ENCODE measurements at regions not wholly inside any gene's neighbourhood (a gene's known extent, or its start where the extent isn't known, plus 50 kb on each side); places are given as distances from the start of the nearest gene placed in this dataset.

GRCh38 chr2:37425408-37425807 lies 81.0 kb downstream of the QPCT start:
- H3K27me3 ChIP-seq (ENCODE audit: insufficient read depth, low read length), result no peaks in the 10 kb centered on the region; the same call in 1 of the 2 replicates
- H3K4me2 ChIP-seq (ENCODE audit: low read length), result no peak overlapping the region
- no peak for TF ChIP-seq EZH2 (IDR thresholded peaks at IDR 0.05; ENCODE audit: borderline replicate concordance, low read length)
- TF ChIP-seq CTCF (IDR thresholded peaks at IDR 0.05; ENCODE audit: low read length), result no peak
- no peak overlapping the region for H2AFZ ChIP-seq (ENCODE audit: low read length)
- no peak overlapping the region for H3K27ac ChIP-seq (ENCODE audit: low read depth, low read length, poor library complexity, severe bottlenecking)
- no peaks in the 10 kb centered on the region for H3K79me2 ChIP-seq (ENCODE audit: insufficient read depth, low read length)
- no peaks in the 10 kb centered on the region for H3K9me2 ChIP-seq (ENCODE audit: low read depth, low read length)
- H3K9me3 ChIP-seq (ENCODE audit: low read length), result no peaks in the 10 kb centered on the region
- no peaks in the 10 kb centered on the region for H4K20me1 ChIP-seq (ENCODE audit: insufficient read depth, low read length)
- no peaks in the 10 kb centered on the region for H3F3A ChIP-seq (ENCODE audit: insufficient read depth, low read length)
- H3K36me3 ChIP-seq (ENCODE audit: insufficient read depth, low read length), result no peaks in the 10 kb centered on the region
- H3K4me3 ChIP-seq (ENCODE audit: low read depth, low read length, poor library complexity, severe bottlenecking), result no peak overlapping the region
- no peaks in the 10 kb centered on the region for H3K4me1 ChIP-seq (ENCODE audit: insufficient read depth, low read length, severe bottlenecking)
- no peak overlapping the region for H3K9ac ChIP-seq (ENCODE audit: low read length)

- no peak overlapping the region for H2AFZ ChIP-seq (ENCODE audit: low read length)
- no peaks in the 10 kb centered on the region for H3K9me3 ChIP-seq (ENCODE audit: low read length)
- no peaks in the 10 kb centered on the region for H3F3A ChIP-seq (ENCODE audit: insufficient read depth, low read length)
- no peak overlapping the region for H3K9ac ChIP-seq (ENCODE audit: low read length)
- no peaks in the 10 kb centered on the region for H3K4me1 ChIP-seq (ENCODE audit: insufficient read depth, low read length, severe bottlenecking)
- no peaks in the 10 kb centered on the region; the same call in 1 of the 2 replicates for H3K27me3 ChIP-seq (ENCODE audit: insufficient read depth, low read length)
- no peak for TF ChIP-seq CTCF (IDR thresholded peaks at IDR 0.05; ENCODE audit: low read length)
- TF ChIP-seq EZH2 (IDR thresholded peaks at IDR 0.05; ENCODE audit: borderline replicate concordance, low read length), result no peak
- no peak overlapping the region for H3K27ac ChIP-seq (ENCODE audit: low read depth, low read length, poor library complexity, severe bottlenecking)
- no peaks in the 10 kb centered on the region for H3K36me3 ChIP-seq (ENCODE audit: insufficient read depth, low read length)
- no peak overlapping the region for H3K4me2 ChIP-seq (ENCODE audit: low read length)
- H3K4me3 ChIP-seq (ENCODE audit: low read depth, low read length, poor library complexity, severe bottlenecking), result no peak overlapping the region
- no peaks in the 10 kb centered on the region for H3K79me2 ChIP-seq (ENCODE audit: insufficient read depth, low read length)
- H4K20me1 ChIP-seq (ENCODE audit: insufficient read depth, low read length), result no peaks in the 10 kb centered on the region
- no peaks in the 10 kb centered on the region for H3K9me2 ChIP-seq (ENCODE audit: low read depth, low read length)
Observed at GRCh38 chr2:37427241-37427640, 82.8 kb downstream of the QPCT start.

- H3K9me2 ChIP-seq (ENCODE audit: low read depth, low read length), result no peaks in the 10 kb centered on the region
- no peaks in the 10 kb centered on the region for H3F3A ChIP-seq (ENCODE audit: insufficient read depth, low read length)
- no peak overlapping the region for H3K4me2 ChIP-seq (ENCODE audit: low read length)
- no peak overlapping the region for H2AFZ ChIP-seq (ENCODE audit: low read length)
- TF ChIP-seq CTCF (IDR thresholded peaks at IDR 0.05; ENCODE audit: low read length), result no peak
- no peak for TF ChIP-seq EZH2 (IDR thresholded peaks at IDR 0.05; ENCODE audit: borderline replicate concordance, low read length)
- no peaks in the 10 kb centered on the region for H3K36me3 ChIP-seq (ENCODE audit: insufficient read depth, low read length)
- no peaks in the 10 kb centered on the region for H3K9me3 ChIP-seq (ENCODE audit: low read length)
- no peaks in the 10 kb centered on the region for H3K4me1 ChIP-seq (ENCODE audit: insufficient read depth, low read length, severe bottlenecking)
- H4K20me1 ChIP-seq (ENCODE audit: insufficient read depth, low read length), result no peaks in the 10 kb centered on the region
- H3K27me3 ChIP-seq (ENCODE audit: insufficient read depth, low read length), result no peaks in the 10 kb centered on the region
- no peak overlapping the region for H3K9ac ChIP-seq (ENCODE audit: low read length)
- no peak overlapping the region for H3K27ac ChIP-seq (ENCODE audit: low read depth, low read length, poor library complexity, severe bottlenecking)
- H3K4me3 ChIP-seq (ENCODE audit: low read depth, low read length, poor library complexity, severe bottlenecking), result no peak overlapping the region
- H3K79me2 ChIP-seq (ENCODE audit: insufficient read depth, low read length), result no peaks in the 10 kb centered on the region
Observed at GRCh38 chr2:37436323-37436722, 91.9 kb downstream of the QPCT start.
